Skeletal muscle satellite cell (primary cell): ENCODE measurements at regions not wholly inside any gene's neighbourhood (a gene's known extent, or its start where the extent isn't known, plus 50 kb on each side); places are given as distances from the start of the nearest gene placed in this dataset.

ENCODE experiments used
- H3K27me3 ChIP-seq: 2 replicates; pipeline ENCODE4 v1.7.0; 2013; ENCODE audit warnings: low read length; ENCODE audit not compliant: control insufficient read depth, insufficient read depth
- H3K36me3 ChIP-seq: 2 replicates; pipeline ENCODE4 v1.7.0; 2013; ENCODE audit warnings: mild to moderate bottlenecking, control low read depth, low read length; ENCODE audit not compliant: insufficient read depth
- H3K4me1 ChIP-seq: 2 replicates; pipeline ENCODE4 v1.7.0; 2013; ENCODE audit warnings: low read length; ENCODE audit not compliant: control insufficient read depth, insufficient read depth
- H3K4me2 ChIP-seq: 2 replicates; pipeline ENCODE4 v1.7.0; 2013; ENCODE audit warnings: mild to moderate bottlenecking, low read length
- H3K4me3 ChIP-seq: 2 replicates; pipeline ENCODE4 v1.7.0; 2013; ENCODE audit warnings: low read length
- H3K9ac ChIP-seq: 2 replicates; pipeline ENCODE4 v1.7.0; 2013; ENCODE audit warnings: mild to moderate bottlenecking, low read depth, low read length, moderate library complexity
- H3K9me3 ChIP-seq: replicated peaks from 2 replicates; pipeline ENCODE4 v1.7.0; 2013; ENCODE audit warnings: mild to moderate bottlenecking, control low read depth, low read length

DNA sequence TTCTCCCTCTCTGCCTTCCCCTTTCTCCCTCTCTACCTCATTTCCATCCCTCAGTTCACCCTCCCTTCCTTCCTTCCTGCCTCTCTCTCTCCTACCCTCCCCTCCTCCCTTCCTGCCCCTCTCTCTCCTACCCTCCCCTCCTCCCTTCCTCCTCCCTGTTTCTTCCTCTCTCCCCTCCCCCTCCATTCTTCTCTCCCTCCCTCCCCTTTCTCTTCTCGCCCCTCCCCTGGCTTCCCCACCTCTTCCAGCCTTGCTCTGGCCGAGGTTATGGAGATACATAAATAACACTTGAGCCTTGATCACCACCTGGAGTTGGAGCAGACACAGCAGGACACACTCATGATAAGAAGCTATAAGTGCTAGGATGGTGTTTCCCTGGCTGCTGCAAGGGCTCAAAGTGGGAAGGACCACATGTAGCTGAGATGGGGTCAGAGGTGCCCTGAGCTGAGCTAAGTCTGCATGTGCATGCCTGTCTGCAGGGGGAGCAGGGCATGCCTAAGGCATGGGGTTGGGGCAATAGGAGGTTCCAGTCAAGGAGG lies 326.1 kb upstream of the HS6ST1 start:
- no peaks in the 10 kb centered on the region for H3K36me3 ChIP-seq
- H3K4me3 ChIP-seq = no peak overlapping the region
- H3K4me1 ChIP-seq = no peaks in the 10 kb centered on the region
- H3K27me3 ChIP-seq = no peaks in the 10 kb centered on the region
- no peak overlapping the region for H3K4me2 ChIP-seq
- H3K9me3 ChIP-seq = no peaks in the 10 kb centered on the region
- H3K9ac ChIP-seq = no peak overlapping the region

GRCh38 chr2:128645631-128646030 lies 327.0 kb upstream of the HS6ST1 start:
- Histone ChIP-seq H3K4me3 (no peak overlapping the region), H3K4me1 (no peaks in the 10 kb centered on the region), H3K4me2 (no peak overlapping the region), H3K27me3 (no peaks in the 10 kb centered on the region), H3K9me3 (no peaks in the 10 kb centered on the region), H3K9ac (no peak overlapping the region), H3K36me3 (no peaks in the 10 kb centered on the region)

DNA sequence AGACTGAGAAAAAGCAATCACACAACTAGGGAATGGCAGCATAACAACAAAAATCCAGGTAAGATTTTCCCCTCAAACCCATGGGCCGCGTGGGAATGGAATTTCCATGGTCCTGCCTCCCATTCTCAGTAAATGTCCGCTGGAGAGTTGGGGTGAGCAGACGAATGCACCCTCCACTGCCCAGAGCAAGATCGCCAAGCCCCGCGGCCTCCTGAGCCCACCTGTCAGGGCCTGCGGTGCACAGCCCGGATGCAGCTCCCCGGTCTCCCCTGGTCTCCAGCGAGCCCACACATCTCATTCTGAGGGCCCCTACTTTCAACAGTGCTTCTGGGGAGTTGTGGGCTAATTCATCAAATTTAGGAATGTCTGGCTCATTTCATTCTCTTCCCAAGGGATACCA lies 327.4 kb upstream of the HS6ST1 start:
- Histone ChIP-seq H3K9me3 (no peaks in the 10 kb centered on the region), H3K4me2 (no peak overlapping the region)

GRCh38 chr2:128646691-128647090 lies 328.0 kb upstream of the HS6ST1 start:
- Histone ChIP-seq H3K4me1 (no peaks in the 10 kb centered on the region), H3K27me3 (no peaks in the 10 kb centered on the region), H3K9ac (no peak overlapping the region), H3K36me3 (no peaks in the 10 kb centered on the region), H3K9me3 (no peaks in the 10 kb centered on the region), H3K4me2 (no peak overlapping the region), H3K4me3 (no peak overlapping the region)

More for the DNA sequence above, 327.4 kb upstream of the HS6ST1 start:
- Histone ChIP-seq H3K36me3 (no peaks in the 10 kb centered on the region), H3K27me3 (no peaks in the 10 kb centered on the region), H3K4me1 (no peaks in the 10 kb centered on the region), H3K9ac (no peak overlapping the region), H3K4me3 (no peak overlapping the region)

GRCh38 chr2:128651000-128651399 lies 332.3 kb upstream of the HS6ST1 start:
- H3K4me1 ChIP-seq = no peaks in the 10 kb centered on the region
- H3K27me3 ChIP-seq = no peaks in the 10 kb centered on the region
- no peak overlapping the region for H3K4me2 ChIP-seq
- no peak overlapping the region for H3K9ac ChIP-seq
- no peak overlapping the region for H3K4me3 ChIP-seq
- no peaks in the 10 kb centered on the region for H3K9me3 ChIP-seq
- H3K36me3 ChIP-seq = no peaks in the 10 kb centered on the region

GRCh38 chr2:128654408-128654807 lies 335.7 kb upstream of the HS6ST1 start:
- no peaks in the 10 kb centered on the region for H3K36me3 ChIP-seq
- H3K9me3 ChIP-seq = no peaks in the 10 kb centered on the region
- H3K4me1 ChIP-seq = no peaks in the 10 kb centered on the region
- H3K9ac ChIP-seq = no peak overlapping the region
- no peak overlapping the region for H3K4me3 ChIP-seq
- H3K4me2 ChIP-seq = no peak overlapping the region
- no peaks in the 10 kb centered on the region for H3K27me3 ChIP-seq

- Histone ChIP-seq H3K4me1 (no peaks in the 10 kb centered on the region), H3K4me3 (no peak overlapping the region), H3K9me3 (no peaks in the 10 kb centered on the region), H3K27me3 (no peaks in the 10 kb centered on the region), H3K36me3 (no peaks in the 10 kb centered on the region), H3K4me2 (no peak overlapping the region), H3K9ac (no peak overlapping the region)
These were observed 342.2 kb upstream of the HS6ST1 start for GRCh38 chr2:128660836-128661235.

DNA sequence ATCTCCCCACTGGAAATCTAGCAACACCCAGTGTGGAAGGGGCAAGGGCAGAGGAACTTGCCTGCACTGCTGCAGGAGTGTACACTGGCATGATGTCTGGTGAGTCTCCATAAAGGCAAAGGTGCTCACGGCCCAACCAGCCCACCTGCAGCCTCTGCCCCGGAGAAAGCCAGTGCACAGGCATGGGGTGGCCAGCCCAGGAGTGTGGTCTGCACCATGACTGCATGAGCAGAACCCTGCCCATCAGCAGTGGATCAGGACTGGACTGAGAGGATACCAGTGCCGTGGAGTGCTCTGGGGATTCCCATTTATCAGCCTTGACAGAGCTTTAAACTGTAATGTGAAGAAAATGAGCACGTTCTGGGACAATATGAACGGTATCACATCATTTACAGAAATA lies 342.6 kb upstream of the HS6ST1 start:
- no peak overlapping the region for H3K9ac ChIP-seq
- no peak overlapping the region for H3K4me2 ChIP-seq
- no peaks in the 10 kb centered on the region for H3K36me3 ChIP-seq
- no peaks in the 10 kb centered on the region for H3K9me3 ChIP-seq
- H3K4me3 ChIP-seq = no peak overlapping the region
- H3K27me3 ChIP-seq = no peaks in the 10 kb centered on the region
- no peaks in the 10 kb centered on the region for H3K4me1 ChIP-seq

- Histone ChIP-seq H3K4me2 (no peak overlapping the region), H3K4me3 (no peak overlapping the region), H3K9ac (no peak overlapping the region), H3K36me3 (no peaks in the 10 kb centered on the region), H3K4me1 (no peaks in the 10 kb centered on the region), H3K27me3 (no peaks in the 10 kb centered on the region), H3K9me3 (no peaks in the 10 kb centered on the region)
These were observed 343.4 kb upstream of the HS6ST1 start for GRCh38 chr2:128662051-128662471.

- Histone ChIP-seq H3K9me3 (no peaks in the 10 kb centered on the region), H3K36me3 (no peaks in the 10 kb centered on the region), H3K4me3 (no peak overlapping the region), H3K4me2 (no peak overlapping the region), H3K9ac (no peak overlapping the region), H3K4me1 (no peaks in the 10 kb centered on the region), H3K27me3 (no peaks in the 10 kb centered on the region)
These were observed 344.8 kb upstream of the HS6ST1 start for GRCh38 chr2:128663371-128664050.

DNA sequence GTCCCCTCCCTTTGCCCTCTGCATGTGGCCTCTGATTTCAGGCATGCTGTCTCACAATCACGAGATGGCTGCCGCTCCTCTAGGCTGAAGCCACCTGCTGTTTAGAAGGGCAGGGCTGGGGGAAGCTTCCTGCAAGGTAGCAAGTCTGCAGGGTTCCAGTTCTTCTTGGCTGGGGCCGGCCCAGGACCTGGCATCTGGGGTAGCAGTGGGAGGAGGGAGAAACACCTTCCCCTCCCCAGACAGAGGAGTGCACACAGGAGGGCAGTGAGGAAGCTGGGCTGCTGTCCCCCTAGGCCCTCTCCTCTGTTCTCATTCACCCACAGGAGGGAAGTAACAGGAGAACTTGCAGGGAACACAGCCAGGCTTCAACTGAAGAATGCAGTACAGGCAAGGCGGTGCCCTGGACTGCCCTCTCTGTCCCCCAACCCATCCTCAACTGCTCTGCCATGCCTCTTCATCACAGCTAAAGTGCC lies 345.9 kb upstream of the HS6ST1 start:
- Histone ChIP-seq H3K9me3 (no peaks in the 10 kb centered on the region), H3K4me2 (no peak overlapping the region), H3K9ac (no peak overlapping the region), H3K36me3 (no peaks in the 10 kb centered on the region), H3K27me3 (no peaks in the 10 kb centered on the region), H3K4me1 (no peaks in the 10 kb centered on the region), H3K4me3 (no peak overlapping the region)

DNA sequence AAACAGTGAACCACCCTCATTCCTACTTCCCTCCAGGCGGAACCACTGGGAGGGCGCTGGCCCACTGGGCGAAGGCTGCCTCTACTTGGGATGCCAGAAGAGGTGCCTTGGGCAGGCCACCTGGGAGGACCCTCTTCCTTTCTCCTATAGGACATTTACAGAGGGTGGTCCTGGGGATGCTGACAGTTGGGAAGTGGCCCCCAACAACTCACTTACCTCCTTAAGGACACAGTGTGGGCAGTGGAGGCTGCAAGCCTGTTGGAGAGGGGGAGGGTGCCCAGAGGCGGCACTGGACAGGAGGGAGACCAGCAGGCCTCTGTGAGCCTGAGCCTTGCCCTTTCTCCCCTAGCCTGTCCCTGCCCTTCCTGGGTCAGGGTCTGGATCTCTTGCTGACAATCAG lies 346.4 kb upstream of the HS6ST1 start:
- Histone ChIP-seq H3K9ac (no peak overlapping the region), H3K9me3 (no peaks in the 10 kb centered on the region), H3K4me1 (no peaks in the 10 kb centered on the region), H3K4me3 (no peak overlapping the region), H3K36me3 (no peaks in the 10 kb centered on the region), H3K27me3 (no peaks in the 10 kb centered on the region), H3K4me2 (no peak overlapping the region)
